SKM-1 treated with dmso at 0.1 percent for 144 hours (cell line): ENCODE measurements at regions not wholly inside any gene's neighbourhood (a gene's known extent, or its start where the extent isn't known, plus 50 kb on each side); places are given as distances from the start of the nearest gene placed in this dataset.
"Not testable (repeated sequence)": the region's sequence is repeated elsewhere in the genome, so short reads cannot be mapped to it uniquely, and the experiment has no call there.

Experiments
- DNase-seq: peaks from one replicate; lab custom pipeline; 2025; ENCODE audit not compliant: unreplicated experiment; lab: John Stamatoyannopoulos, UW

- DNase-seq, result peak; percentile 3
Observed at GRCh38 chrX:95764972-95765451, 919.6 kb upstream of the DIAPH2 start.

GRCh38 chrX:95771198-95771597, 913.4 kb upstream of the DIAPH2 start:
- DNase-seq, result not testable (repeated sequence)

DNA sequence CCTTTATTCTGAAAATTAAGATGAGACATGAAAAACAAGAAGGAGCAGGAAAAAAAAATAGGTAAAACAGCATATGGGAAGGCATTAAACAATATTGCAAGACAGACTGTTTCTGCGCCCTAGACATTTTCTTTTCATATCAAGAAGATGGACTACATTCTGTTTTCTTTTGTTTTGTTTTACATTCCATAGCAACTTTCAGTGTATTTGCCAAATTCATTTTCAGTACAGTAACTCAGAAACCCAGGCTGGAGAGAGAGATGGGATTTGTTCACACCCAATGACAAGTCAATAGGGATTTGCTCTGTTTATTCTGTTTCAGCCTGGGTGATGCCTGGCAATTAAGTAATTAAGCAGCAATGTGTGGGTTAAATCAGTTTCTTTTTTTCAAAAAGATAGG, 892.8 kb upstream of the DIAPH2 start:
- DNase-seq, result no peak

DNA sequence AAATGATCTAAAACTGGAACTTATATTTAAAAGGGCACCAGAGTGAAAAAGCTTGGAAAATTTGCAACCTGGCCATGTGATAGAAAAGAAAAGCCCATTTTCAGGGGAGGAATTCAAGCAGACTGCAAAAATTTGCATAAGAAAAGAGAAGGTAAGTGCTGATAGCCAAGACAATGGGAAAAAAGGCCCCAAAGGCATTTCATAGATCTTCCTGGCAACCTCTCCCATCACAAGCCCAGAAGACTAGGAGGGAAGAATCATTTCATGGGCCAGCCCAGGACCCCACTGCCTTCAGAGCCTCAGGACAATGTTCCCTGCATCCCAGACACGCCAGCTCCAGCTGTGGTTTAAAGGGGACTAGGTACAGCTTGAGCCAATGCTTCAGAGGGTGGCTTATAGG, 887.3 kb upstream of the DIAPH2 start:
- DNase-seq, result no peak

- no peak for DNase-seq
Observed at GRCh38 chrX:95823796-95824195, 860.8 kb upstream of the DIAPH2 start.

DNA sequence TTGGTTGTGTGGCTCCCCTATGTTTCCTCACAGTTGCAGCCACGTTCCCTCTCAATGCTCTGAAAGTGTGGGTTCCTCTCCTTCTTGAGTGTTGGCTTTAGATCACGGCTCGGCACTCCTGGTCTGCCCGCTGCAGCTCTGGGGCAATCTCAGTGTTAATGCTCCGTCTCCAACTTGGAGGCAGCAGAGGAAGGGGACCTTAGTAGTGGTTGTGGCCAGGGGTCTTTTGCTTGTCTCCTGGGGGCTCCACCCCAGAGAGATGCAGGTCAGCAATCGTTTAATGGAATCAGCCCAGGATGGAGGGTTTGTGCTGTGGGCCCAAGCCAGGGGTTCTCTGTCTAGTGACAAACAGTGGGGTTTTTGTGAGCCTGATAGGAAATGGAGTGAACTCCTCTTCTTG, 849.4 kb upstream of the DIAPH2 start:
- no peak for DNase-seq

DNA sequence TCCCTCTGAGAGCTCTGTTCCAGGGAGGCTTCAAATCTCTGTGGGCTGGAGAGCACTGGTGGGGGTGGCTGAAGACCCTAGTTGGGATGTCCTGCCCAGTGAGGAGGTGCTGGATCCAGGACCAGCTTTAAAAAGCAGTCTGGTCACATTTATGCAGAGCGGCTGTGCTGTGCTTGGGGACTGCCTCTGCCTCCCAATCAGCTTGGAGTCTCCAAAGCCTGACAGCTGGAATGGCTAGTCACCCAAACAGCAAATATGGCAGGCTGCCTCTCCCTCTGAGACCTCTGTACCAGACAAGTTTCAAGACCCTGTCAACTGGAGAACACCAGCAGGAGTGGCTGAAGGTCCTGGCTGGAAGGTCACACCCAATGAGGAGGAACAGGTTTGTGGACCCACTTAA, 848.1 kb upstream of the DIAPH2 start:
- DNase-seq, result no peak

GRCh38 chrX:95841863-95842262, 842.8 kb upstream of the DIAPH2 start:
- no peak for DNase-seq

- no peak for DNase-seq
Observed at GRCh38 chrX:95860127-95860526, 824.5 kb upstream of the DIAPH2 start.

- DNase-seq, result no peak
Observed at GRCh38 chrX:95875661-95876060, 809.0 kb upstream of the DIAPH2 start.

DNA sequence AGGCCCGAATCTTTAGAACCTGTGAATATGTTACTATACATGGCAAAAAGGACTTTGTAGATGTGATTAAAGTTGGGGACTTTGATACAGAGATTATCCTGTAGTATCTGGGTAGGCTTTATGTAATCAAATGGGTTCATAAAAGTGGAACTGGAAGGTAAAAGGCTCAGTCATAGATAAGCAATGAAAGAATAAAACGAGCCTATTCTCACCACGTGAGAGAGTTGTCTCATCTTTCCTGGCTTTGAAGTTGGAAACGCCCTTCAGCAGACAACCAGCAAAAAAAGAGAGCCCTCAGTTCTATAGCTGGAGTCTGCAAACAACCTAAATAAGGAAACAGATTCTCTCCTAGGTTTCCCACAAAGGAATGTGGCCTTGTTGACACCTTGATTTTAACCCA, 805.8 kb upstream of the DIAPH2 start:
- DNase-seq, result no peak

DNA sequence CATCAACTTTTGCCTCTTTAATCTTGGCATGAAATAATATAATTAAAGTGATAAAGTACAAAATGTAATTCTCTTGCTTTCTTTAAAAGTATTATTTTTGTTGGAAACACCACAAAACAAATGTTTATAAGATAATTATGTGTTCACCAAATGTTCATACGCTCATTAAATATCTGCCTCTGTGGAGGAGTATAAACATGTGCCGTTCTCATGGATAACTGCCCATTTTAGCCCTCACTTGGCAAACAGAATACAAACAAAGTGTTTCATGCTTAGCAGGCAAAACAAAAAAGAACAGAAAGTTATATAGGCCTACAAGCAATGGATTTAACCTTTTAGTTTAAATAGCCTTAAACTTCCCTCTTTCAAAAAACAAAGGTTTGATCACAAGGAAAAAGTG, 800.5 kb upstream of the DIAPH2 start:
- DNase-seq, result no peak

- no peak for DNase-seq
Observed at GRCh38 chrX:95885074-95885473, 799.6 kb upstream of the DIAPH2 start.

GRCh38 chrX:95889279-95889678, 795.4 kb upstream of the DIAPH2 start:
- DNase-seq, result no peak

DNA sequence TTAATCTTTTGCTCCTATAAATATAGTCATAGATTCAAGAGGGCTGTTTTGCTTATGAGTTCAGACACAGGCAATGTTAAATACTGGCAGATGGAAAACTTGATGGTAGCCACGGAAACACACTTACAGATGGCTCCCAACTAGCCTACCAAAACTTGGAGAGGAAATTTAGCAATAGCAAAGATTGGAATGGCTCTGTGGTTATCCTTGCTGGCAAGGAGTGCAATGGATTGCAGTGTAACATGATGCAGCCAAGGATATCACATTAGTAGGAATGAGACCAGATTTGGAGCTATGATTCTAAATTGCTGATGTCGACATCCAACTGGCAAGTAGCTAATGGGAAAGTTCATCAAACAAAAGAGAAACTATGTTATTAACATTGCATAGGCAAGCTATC, 791.0 kb upstream of the DIAPH2 start:
- DNase-seq, result no peak

- DNase-seq, result no peak
Observed at GRCh38 chrX:95903490-95903889, 781.2 kb upstream of the DIAPH2 start.

GRCh38 chrX:95903975-95904374, 780.7 kb upstream of the DIAPH2 start:
- DNase-seq, result no peak

GRCh38 chrX:95907081-95907480, 777.6 kb upstream of the DIAPH2 start:
- DNase-seq, result no peak

- DNase-seq, result no peak
Observed at GRCh38 chrX:95911062-95911461, 773.6 kb upstream of the DIAPH2 start.

DNA sequence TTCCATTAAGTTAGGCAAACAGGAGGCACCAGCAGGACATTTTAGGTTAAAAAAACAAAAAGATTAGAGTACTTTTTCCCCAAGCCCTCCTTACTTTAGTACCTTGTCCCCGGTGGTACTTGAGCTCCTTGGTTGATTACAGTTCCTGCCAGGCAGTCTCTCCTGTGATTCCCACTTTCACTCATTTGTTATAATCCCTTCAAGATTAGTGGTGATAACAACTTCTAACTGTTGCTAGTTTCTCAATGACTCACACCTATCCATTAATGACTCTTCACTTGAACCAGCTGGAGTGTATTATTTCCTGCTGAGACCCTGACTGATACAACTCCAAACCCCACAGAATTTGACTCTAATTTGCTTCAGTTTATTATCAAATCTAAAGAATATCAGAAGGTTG, 765.0 kb upstream of the DIAPH2 start:
- no peak for DNase-seq

- no peak for DNase-seq
Observed at GRCh38 chrX:95945528-95945927, 739.1 kb upstream of the DIAPH2 start.

DNA sequence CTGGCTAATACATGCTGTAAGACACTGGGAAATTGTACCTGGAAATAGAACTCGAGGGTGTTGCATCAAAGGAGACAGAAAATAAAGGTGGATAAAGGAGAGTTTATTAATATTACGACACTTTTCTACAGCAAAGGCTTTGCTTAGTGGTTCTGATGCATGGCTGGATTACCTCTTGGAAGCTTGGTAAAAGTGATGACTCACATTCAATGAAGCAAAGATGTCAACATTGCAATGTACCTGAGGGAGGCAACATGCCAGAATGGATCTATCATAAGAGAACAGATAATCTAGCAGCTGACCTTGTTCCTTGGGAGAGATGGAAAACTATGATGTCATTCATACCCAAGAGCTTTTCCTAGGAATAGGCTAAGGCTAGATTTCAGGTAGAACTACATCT, 735.1 kb upstream of the DIAPH2 start:
- DNase-seq, result no peak

DNA sequence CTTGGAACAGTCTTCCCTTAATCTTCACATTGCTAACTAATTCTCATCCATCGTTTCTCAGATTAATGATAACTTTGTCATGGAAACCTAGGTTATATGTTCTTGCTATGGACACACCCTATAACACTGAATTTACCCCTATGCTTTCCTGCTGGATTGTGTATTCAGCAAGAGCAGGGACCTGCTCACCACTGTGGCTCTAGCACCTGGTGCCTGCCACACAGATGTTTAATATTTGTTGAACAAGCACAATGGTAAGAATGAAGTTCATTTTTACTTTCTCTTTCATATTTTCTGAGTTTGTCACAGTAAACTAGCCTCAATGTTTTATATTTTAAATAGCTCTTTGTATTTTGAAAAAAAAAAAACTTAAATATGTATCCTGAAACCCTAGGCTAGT, 734.0 kb upstream of the DIAPH2 start:
- DNase-seq, result no peak

- DNase-seq, result no peak
Observed at GRCh38 chrX:95953564-95953963, 731.1 kb upstream of the DIAPH2 start.
